ENCODE measurements at regions not wholly inside any gene's neighbourhood (a gene's known extent, or its start where the extent isn't known, plus 50 kb on each side); places are given as distances from the start of the nearest gene placed in this dataset.

DNA sequence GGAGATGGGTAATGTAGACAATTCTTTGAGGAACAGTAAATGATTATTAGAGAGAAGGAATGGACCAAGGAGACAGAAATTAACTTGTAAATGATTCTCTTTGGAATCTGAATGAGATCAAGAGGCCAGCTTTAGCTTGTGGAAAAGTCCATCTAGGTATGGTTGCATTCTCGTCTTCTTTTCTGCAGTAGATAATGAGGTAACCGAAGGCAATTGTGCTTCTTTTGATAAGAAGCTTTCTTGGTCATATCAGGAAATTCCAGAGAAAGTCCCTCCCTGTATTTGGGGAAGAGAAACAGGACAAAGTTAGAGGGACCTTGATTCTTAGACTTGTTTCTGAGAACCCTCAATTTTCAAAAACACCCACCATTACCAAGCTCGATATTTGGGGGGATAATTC is 109.1 kb upstream of the PRSS16 start:
- DNase-seq, result no peak
- Histone ChIP-seq H3K36me3 (no peaks in the 10 kb centered on the region), H3K9me3 (no peaks in the 10 kb centered on the region), H3K4me3 (no peak overlapping the region), H3K27me3 (no peaks in the 10 kb centered on the region), H3K27ac (peak overlapping the region; percentile 71 to 82), H3K4me1 (no peaks in the 10 kb centered on the region)
- intact Hi-C loops (cut with DNase I; ENCODE audit: low total_unique reads), result no loop called here
- no peak for TF ChIP-seq POLR2A (IDR thresholded peaks at IDR 0.05)
- no peak for TF ChIP-seq CTCF (IDR thresholded peaks at IDR 0.05)

- intact Hi-C loops (cut with DNase I; ENCODE audit: low total_unique reads), result no loop called here
- peak; percentile 36 to 47 for DNase-seq
- no peaks in the 10 kb centered on the region for H3K9me3 ChIP-seq
- no peak for TF ChIP-seq CTCF (IDR thresholded peaks at IDR 0.05)
- TF ChIP-seq POLR2A (IDR thresholded peaks at IDR 0.05), result no peak
- no peaks in the 10 kb centered on the region for H3K36me3 ChIP-seq
- H3K27me3 ChIP-seq, result no peaks in the 10 kb centered on the region
- peak overlapping the region; percentile 26 to 44 for H3K4me3 ChIP-seq
- H3K4me1 ChIP-seq, result no peaks in the 10 kb centered on the region
- H3K27ac ChIP-seq, result peak overlapping the region; percentile 71 to 82
Observed at GRCh38 chr6:27138837-27139755, 108.4 kb upstream of the PRSS16 start.

DNA sequence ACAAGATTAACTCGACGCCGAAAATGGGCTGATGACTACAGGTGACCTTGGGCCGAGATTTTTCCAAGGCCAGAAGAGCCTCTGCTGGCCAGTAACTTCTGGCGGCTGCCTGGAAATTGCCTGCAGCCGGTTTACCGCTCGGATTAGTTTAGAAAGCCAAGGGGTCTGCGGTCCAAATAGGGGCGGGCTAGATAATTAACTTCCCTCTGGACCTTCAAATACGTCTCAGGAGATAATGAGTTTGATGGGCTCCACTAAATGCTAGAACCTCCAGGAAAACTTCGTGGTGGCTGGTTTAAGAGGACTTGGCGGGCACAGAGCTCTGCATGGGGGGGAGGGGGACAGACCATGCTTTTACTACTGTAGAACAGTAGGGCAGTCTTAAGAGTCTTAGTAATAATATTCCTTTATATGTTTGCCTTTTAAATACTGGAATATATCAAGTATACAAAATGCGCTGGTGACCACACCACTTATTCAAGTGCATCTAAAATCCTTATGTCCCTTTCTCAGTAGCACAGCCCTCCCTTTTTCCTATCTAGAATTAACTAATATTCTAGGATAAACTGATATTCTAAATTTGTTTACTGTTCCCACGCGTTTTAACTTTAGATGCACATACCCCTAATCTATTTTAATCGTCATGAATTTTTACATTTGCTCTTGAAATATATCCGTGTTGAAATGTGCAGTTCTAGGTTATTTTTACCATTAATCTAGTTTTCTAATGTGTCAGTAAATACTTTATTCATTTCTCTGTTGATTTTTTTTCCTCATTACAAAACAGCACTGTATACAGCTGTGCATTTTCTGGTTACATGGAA is 107.5 kb upstream of the PRSS16 start:
- no peak for DNase-seq
- Histone ChIP-seq H3K4me1 (peaks cover 3 to 4% of the 10 kb centered on the region in 2 donors), H3K4me3 (peak overlapping the region; percentile 26 to 44), H3K27me3 (no peaks in the 10 kb centered on the region), H3K9me3 (no peaks in the 10 kb centered on the region), H3K27ac (peak overlapping the region; percentile 71 to 82), H3K36me3 (no peaks in the 10 kb centered on the region)
- intact Hi-C loops (cut with DNase I; ENCODE audit: low total_unique reads), result no loop called here
- TF ChIP-seq CTCF (IDR thresholded peaks at IDR 0.05), result no peak
- TF ChIP-seq POLR2A (IDR thresholded peaks at IDR 0.05), result no peak

DNA sequence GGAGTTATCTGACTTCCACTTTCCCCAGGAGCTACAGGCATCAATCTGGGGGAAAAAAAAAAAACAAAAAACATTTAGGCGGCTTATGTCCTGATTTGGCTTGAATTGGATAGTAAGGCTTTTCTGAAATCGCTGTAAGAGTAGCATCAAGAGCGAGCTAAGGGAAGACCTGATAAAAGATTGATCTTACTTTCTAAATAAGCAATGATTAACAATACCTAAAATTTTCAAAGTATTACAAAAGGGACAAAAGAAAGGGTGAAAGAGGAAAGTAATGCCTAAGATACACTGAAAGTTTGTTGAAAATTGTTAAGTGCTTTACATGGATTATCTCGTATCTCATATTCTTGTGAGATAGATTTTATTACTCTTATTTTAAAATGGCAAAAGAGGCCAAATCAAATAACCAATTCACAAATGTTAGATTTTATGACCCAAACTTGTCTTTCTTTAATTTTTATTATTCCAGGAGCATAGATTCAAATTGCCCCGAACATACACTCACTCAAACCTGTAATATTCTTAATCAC is 106.4 kb upstream of the PRSS16 start:
- H3K36me3 ChIP-seq, result no peaks in the 10 kb centered on the region
- TF ChIP-seq POLR2A (IDR thresholded peaks at IDR 0.05) (no peak), CTCF (IDR thresholded peaks at IDR 0.05) (no peak)
- H3K27ac ChIP-seq, result no peak overlapping the region
- no peak for DNase-seq
- peaks cover 4 to 5% of the 10 kb centered on the region in 2 donors for H3K4me1 ChIP-seq
- H3K27me3 ChIP-seq, result no peaks in the 10 kb centered on the region
- H3K9me3 ChIP-seq, result no peaks in the 10 kb centered on the region
- intact Hi-C loops (cut with DNase I; ENCODE audit: low total_unique reads), result no loop called here
- no peak overlapping the region for H3K4me3 ChIP-seq

Data from uterus (tissue), 3 donors.